ENCODE measurements at regions not wholly inside any gene's neighbourhood (a gene's known extent, or its start where the extent isn't known, plus 50 kb on each side); places are given as distances from the start of the nearest gene placed in this dataset.
"Not testable (repeated sequence)": the region's sequence is repeated elsewhere in the genome, so short reads cannot be mapped to it uniquely, and the experiment has no call there.

DNA sequence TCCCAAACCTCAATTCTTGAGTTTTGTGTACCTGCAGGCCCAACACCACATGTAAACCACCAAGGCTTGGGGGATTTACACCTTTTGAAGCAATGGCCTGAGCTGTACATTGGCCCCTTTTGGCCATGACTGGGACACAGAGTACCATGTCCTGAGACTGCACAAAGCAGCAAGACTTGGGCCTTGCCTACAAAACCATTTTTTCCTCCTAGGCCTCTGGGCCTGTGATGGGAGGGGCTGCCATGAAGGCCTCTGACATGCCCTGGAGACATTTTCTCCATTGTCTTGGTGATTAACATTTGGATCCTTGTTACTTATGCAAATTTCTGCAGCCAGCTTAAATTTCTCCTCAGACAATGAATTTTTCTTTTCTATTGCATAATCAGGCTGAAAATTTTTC, 455.9 kb upstream of the NR3C2 start:
- TF ChIP-seq CTCF (conservative IDR thresholded peaks at IDR 0.05 in 1 of 2, IDR thresholded peaks at IDR 0.05 in 1 of 2; ENCODE audit: low read depth in 1 of 2, low read length in 2 of 2); EZH2 (IDR thresholded peaks at IDR 0.05; ENCODE audit: low read length, missing control alignments): not testable (repeated sequence)
